Right forelimb (tissue), 1 donor: ENCODE measurements at regions not wholly inside any gene's neighbourhood (a gene's known extent, or its start where the extent isn't known, plus 50 kb on each side); places are given as distances from the start of the nearest gene placed in this dataset.
"Not testable (repeated sequence)": the region's sequence is repeated elsewhere in the genome, so short reads cannot be mapped to it uniquely, and the experiment has no call there.

Experiments
- DNase-seq: peaks from one replicate; pipeline ENCODE4 v3.0.0-alpha.2; 2018

DNA sequence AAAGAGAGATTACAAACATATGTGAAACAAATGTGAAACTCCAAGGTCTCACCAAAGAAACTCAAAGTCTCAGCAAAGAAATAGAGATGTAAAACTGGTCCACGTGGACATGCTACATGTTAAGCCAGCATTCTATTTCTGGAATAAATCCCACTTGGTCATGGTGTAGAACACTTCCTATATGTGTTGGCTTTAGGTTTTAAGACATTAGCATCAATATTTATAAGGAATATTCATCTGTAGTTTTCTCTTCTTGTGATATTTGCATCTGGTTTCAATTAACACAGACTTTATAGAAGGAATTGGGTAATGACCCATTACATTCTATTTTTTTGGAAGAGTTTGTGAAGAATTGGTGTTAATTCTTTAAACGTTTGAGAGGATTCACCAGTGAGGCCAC is 133.1 kb downstream of the COPS8 start:
- DNase-seq = no peak

GRCh38 chr2:237219826-237220225 is 134.1 kb downstream of the COPS8 start:
- no peak for DNase-seq

DNA sequence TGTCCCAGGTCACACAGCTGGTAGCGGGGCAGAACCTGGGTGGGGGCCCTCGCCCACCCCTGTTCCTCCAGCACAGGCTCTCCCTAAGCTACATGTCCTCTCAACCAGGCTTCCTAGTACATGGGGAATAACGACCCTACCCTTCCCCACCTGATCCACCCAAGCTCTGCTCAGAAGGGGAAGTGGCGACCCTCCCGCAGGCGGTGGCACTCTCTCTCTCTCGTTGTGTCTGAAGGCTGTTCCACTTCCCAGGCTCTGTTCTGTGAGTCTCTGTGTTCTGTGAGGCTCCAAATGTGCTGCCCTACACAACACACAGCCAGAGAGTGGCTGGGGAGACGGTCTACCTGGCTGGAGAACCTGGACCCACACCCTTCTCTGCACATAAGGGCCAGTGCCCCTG is 135.8 kb downstream of the COPS8 start:
- DNase-seq = no peak

GRCh38 chr2:237222178-237222577 is 136.5 kb downstream of the COPS8 start:
- no peak for DNase-seq

GRCh38 chr2:237222601-237223041 is 136.9 kb downstream of the COPS8 start:
- no peak for DNase-seq

GRCh38 chr2:237223201-237223861 is 137.6 kb downstream of the COPS8 start:
- DNase-seq = no peak

DNA sequence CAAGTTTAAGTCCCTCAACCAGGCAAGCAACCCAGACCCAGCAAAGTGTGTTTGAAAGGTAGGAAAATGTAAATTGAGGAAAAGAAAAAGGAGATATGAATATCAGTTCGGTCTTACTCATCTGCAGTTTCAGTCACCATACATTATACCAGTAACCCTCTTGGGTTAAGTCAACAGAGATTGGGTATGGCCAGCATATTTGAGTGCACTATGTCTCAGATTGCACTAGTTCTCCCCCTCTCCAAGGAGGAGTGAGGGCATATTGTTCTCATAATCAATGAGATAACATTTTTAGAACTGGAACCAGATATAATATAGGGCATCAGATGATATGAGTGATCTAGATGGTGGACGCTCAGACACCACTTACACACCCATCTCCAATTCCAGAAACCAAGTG is 141.5 kb downstream of the COPS8 start:
- no peak for DNase-seq

DNA sequence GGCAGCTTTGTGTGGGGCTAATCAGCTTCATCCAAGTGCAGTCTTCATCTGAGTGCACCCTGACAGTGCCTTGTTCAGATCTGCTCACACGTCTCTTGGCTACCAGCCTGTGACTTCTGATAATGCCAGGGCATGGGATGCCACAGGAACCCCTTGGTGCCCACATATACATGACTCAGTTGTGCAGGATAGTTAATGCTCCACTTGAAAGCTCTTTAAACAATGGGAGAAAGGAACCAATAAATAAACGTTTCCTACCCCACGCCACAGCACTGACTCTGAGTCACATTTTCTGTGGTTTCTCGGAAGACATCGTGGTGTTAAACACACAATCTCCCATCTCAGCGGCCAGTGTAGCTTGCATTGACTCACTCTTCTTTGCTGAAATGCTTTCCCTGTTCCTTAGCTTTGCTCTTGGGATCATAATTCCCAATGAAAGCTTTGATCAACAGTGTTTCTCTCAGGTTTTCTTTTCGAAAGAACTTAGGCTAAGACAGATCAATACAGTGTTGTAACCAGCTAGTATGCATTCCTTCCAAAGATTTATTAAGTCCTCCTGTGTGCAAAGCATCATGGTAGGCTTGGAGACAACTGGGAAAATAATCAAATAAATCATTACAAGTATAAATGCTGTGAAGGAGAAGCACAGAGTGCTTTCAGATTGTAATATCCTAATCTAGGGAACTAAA is 142.0 kb downstream of the COPS8 start:
- no peak for DNase-seq

DNA sequence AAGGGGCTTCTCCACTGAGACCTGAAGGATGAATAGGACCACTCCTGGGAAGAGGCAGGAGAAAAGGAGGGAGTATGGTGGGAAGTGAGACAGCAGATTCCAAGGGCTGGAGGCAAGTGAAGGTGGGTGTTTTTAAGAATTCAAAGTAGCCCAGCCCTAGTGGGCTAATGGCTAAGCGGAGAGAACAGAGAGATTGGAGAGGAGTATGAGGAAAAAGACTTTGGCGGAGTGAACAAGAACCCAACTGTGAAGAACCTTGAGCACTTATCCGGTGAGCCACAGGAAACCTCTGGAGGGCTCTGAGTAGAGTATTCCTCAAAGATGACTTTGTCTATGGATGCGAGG is 142.6 kb downstream of the COPS8 start:
- DNase-seq = no peak

- no peak for DNase-seq
Observed at GRCh38 chr2:237229905-237230304, 144.2 kb downstream of the COPS8 start.

- DNase-seq = no peak
Observed at GRCh38 chr2:237230355-237230754, 144.7 kb downstream of the COPS8 start.

GRCh38 chr2:237231593-237231992 is 145.9 kb downstream of the COPS8 start:
- DNase-seq = no peak

DNA sequence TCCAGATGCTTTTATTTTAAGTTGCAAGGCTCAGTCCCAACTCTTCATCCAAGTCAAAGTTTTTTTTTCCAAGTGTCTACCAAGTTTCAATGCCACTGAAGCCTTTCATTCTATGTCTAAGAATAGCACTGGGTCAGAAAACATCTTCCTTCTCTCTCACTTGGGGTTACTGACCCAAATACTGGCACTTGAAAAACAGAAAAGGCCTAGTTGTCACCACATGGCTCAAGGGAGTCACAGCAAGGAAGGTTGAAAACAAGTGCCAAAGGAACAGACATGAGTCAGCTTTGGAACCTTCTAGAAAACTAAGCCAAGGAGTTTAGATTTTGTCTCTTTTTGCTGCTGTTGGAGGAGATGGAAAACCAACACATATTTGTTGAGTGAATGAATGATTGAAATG is 146.5 kb downstream of the COPS8 start:
- DNase-seq = no peak

- DNase-seq = no peak
Observed at GRCh38 chr2:237234268-237234667, 148.6 kb downstream of the COPS8 start.

- no peak for DNase-seq
Observed at GRCh38 chr2:237235383-237236095, 149.8 kb downstream of the COPS8 start.

DNA sequence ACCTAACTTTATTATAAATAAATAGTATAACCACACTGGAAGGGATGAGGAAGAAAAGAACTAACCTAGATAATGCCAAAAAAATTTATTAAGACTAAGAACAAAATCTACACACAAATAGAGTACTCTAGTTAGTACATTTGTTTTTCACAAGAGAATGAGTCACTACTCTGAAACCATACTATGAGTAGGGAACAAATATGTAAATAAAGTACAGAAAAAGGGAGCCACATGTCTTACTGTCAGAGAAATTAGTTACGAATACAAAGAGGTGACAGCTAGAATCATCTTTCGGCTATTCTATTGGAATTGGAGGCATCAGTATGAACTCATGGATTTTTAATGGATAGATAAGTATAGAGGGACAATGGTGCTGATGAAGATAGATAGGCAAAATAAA is 150.5 kb downstream of the COPS8 start:
- no peak for DNase-seq

DNA sequence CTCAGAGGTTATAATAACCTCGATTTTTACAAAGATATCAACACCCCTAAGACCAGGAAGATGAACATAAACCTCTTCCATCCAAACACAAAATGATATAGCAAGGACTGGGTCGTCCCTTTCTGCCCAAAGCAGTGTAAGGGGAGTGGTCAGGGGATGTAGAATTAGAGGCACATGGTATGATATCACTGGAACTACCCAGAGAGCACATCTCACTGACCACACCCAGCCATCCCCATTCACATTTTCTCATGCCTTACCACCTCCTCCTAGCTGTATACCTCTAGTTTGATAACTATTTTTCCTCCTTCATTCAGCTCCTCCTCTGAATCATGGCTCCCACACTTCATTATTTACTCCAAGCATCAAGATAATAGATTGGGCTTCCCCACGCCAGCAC is 152.6 kb downstream of the COPS8 start:
- no peak for DNase-seq

- DNase-seq = no peak
Observed at GRCh38 chr2:237240252-237240651, 154.6 kb downstream of the COPS8 start.

DNA sequence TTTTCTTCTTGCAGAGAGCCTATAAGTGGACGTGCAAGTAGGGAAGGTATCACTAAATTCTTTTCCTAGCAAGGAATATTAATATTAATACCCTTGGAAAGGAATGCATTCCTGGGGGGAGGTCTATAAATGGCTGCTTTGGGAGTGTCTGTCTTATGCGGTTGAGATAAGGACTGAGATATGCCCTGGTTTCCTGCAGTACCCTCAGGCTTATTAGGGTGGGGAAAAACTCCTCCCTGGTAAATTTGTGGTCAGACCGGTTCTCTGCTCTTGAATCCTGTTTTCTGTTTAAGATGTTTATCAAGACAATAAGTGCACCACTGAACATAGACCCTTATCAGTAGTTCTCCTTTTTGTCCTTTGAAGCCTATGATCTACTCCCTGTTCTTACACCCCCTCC is 155.2 kb downstream of the COPS8 start:
- not testable (repeated sequence) for DNase-seq

DNA sequence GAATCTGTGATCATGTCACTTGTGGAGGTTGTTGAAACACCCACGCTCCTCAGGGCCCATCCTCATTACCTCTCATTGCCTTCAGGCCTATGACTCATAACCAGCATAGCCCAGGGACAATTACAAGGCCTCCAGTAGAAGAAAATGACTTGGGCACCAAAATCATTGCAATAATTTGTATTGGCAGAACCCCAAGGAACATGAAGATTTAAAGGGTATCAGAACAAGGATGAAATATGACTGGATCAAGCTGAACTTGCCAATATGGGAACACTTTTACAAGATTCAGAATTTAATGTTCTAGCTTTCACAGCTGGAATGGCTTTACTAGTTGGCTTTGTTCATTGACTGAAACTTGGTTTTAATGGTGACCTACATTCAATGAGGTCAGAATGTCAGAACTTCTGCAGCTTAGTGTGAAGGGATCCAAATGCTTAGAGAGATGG is 156.4 kb downstream of the COPS8 start:
- DNase-seq = no peak

- no peak for DNase-seq
Observed at GRCh38 chr2:237243487-237243886, 157.8 kb downstream of the COPS8 start.

GRCh38 chr2:237244178-237244577 is 158.5 kb downstream of the COPS8 start:
- DNase-seq = no peak

DNA sequence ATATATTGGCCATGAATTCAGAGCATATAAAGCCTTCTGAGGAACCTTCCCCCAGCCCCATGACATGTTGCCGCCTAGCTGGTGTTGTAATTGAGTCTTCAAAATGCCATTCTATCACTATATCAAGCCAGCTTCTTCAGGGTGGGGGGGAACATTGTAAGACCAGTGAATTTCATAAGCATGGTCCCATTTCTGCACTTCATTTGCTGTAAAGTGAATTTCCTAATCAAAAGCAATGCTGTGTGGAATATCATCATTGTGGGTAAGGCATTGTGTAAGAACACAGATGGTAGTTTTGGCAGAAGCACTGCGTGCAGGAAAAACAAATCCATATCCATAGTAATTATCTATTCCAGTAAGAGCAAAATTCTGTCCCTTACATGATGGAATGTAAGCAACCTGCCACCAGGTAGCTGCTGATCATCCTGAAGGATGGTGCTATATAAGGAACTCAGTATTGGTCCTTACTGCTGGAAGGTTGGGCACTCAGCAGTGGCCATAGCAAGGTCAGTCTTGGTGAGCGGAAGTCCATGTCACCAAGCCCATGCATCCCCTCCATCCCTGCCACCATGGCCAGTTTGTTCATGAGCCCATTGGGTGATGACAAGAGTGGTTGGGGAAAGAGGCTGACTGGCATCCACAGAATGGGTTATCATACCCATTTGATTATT is 159.4 kb downstream of the COPS8 start:
- DNase-seq = no peak

DNA sequence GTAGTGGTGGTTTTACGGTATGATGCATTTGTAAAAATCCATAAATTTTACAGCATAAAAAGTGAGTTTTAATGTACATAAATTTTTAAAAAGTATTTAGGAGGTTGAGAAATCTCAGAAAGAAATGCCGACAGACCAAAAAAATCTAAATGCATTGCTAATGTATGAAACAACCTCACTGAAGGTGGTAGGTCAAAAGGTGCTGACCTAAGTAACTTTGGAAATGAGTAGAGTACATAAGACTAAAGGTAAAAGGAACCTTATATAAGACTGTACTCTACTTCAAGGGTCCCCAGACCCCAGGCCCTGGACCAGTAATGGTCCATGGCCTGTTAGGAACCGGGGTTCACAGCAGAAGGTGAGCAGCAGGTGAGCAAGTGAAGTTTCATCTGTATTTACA is 163.4 kb downstream of the COL6A3 start:
- DNase-seq = no peak
